ENCODE measurements at regions not wholly inside any gene's neighbourhood (a gene's known extent, or its start where the extent isn't known, plus 50 kb on each side); places are given as distances from the start of the nearest gene placed in this dataset.

DNA sequence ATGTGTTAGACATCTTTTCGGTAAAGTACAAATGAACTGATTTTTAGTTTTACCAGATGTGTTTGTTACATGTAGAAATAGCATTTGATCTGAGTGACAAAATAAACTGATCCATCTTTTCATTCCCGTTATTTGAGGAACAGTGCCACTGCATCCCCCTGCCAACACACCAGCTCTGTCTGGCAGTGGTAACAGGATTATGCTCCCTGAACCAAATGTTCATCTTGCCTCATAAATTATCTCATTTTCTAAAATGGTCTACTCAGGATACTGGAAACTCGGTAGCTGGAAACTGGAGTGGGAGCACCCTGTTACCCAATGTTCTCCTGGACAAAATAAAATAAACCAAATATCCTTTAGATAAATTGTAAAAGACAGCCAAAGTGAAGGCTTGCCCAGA lies 171.6 kb downstream of the FAT4 start:
- TF ChIP-seq, protein P1, sequence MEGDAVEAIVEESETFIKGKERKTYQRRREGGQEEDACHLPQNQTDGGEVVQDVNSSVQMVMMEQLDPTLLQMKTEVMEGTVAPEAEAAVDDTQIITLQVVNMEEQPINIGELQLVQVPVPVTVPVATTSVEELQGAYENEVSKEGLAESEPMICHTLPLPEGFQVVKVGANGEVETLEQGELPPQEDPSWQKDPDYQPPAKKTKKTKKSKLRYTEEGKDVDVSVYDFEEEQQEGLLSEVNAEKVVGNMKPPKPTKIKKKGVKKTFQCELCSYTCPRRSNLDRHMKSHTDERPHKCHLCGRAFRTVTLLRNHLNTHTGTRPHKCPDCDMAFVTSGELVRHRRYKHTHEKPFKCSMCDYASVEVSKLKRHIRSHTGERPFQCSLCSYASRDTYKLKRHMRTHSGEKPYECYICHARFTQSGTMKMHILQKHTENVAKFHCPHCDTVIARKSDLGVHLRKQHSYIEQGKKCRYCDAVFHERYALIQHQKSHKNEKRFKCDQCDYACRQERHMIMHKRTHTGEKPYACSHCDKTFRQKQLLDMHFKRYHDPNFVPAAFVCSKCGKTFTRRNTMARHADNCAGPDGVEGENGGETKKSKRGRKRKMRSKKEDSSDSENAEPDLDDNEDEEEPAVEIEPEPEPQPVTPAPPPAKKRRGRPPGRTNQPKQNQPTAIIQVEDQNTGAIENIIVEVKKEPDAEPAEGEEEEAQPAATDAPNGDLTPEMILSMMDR (IDR thresholded peaks at IDR 0.05), result no peak
- TF ChIP-seq POLR2A (IDR thresholded peaks at IDR 0.05), result no peak
- TF ChIP-seq POLR2AphosphoS5 (IDR thresholded peaks at IDR 0.05), result no peak
- TF ChIP-seq EP300 (IDR thresholded peaks at IDR 0.05), result no peak
